PFSK-1 (cell line): ENCODE measurements at regions not wholly inside any gene's neighbourhood (a gene's known extent, or its start where the extent isn't known, plus 50 kb on each side); places are given as distances from the start of the nearest gene placed in this dataset.

Source experiments
- POLR2AphosphoS5 ChIP-seq: IDR thresholded peaks from 2 replicates; pipeline ENCODE4 v1.6.1; 2012; ENCODE audit warnings: low read depth, mild to moderate bottlenecking, control low read depth, low read length, moderate library complexity
- SIN3A ChIP-seq: IDR thresholded peaks from 2 replicates; pipeline ENCODE4 v1.6.1; 2012; ENCODE audit warnings: mild to moderate bottlenecking, low read length, moderate library complexity, borderline replicate concordance; ENCODE audit not compliant: insufficient read depth
- TF ChIP-seq, protein P1 (sequence below), 2 experiments: IDR thresholded peaks; 2 replicates each; pipeline versions ENCODE4 v1.6.1 to v1.8.0; 2011 to 2012; ENCODE audit warnings: low read depth in 2 of 2, low read length in 2 of 2, control low read depth in 1 of 2, inconsistent platforms in 1 of 2, mild to moderate bottlenecking in 1 of 2, moderate library complexity in 1 of 2; ENCODE audit not compliant: insufficient read depth in 1 of 2

DNA sequence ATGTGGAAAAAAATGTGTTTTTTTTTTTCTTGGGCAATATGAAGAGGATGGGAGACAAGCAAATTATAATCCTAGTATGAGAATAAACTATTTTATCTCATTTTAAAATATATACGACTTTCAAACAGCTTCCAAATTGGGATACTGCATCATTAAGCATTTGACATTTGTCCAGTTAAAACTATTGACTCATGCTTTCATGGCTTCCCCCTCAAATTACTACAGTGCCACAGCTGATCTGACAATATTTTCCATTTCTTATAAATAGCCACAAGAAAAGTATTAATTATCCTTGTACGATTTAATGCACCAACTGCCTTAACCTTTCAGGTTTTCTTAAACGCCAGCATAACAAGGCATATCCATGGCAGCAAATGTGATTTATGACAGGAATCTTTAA lies 1134.8 kb upstream of the ZEB2 start:
- TF ChIP-seq POLR2AphosphoS5 (no peak), SIN3A (no peak)
- TF ChIP-seq, protein P1, sequence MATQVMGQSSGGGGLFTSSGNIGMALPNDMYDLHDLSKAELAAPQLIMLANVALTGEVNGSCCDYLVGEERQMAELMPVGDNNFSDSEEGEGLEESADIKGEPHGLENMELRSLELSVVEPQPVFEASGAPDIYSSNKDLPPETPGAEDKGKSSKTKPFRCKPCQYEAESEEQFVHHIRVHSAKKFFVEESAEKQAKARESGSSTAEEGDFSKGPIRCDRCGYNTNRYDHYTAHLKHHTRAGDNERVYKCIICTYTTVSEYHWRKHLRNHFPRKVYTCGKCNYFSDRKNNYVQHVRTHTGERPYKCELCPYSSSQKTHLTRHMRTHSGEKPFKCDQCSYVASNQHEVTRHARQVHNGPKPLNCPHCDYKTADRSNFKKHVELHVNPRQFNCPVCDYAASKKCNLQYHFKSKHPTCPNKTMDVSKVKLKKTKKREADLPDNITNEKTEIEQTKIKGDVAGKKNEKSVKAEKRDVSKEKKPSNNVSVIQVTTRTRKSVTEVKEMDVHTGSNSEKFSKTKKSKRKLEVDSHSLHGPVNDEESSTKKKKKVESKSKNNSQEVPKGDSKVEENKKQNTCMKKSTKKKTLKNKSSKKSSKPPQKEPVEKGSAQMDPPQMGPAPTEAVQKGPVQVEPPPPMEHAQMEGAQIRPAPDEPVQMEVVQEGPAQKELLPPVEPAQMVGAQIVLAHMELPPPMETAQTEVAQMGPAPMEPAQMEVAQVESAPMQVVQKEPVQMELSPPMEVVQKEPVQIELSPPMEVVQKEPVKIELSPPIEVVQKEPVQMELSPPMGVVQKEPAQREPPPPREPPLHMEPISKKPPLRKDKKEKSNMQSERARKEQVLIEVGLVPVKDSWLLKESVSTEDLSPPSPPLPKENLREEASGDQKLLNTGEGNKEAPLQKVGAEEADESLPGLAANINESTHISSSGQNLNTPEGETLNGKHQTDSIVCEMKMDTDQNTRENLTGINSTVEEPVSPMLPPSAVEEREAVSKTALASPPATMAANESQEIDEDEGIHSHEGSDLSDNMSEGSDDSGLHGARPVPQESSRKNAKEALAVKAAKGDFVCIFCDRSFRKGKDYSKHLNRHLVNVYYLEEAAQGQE (IDR thresholded peaks at IDR 0.05; ENCODE audit: insufficient read depth in 1 of 2, low read depth in 2 of 2, low read length in 2 of 2) = no peak
